ENCODE measurements at regions not wholly inside any gene's neighbourhood (a gene's known extent, or its start where the extent isn't known, plus 50 kb on each side); places are given as distances from the start of the nearest gene placed in this dataset.

DNA sequence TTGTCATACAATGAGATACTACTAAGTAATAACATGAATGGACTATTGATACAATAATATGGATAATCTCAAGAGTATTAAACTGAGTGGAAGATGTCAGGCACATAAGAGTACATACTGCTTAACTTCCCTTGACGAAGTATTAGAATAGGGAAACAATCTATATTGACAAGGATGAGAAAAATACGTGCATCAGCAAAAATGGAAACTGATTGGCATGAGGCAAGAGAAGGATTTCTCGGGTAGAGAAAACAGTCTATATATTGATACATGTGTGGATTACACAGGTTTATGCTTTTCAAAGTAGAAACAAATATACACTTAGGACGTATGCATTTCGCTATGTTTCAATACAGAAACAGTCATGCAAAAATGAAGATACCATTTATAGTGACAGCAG is 57.4 kb downstream of the PRR20E start:
- 83% methylated on average over 5 of the region's 5 CpGs for WGBS (ENCODE audit: insufficient coverage, low coverage, low lambda C conversion rate, missing lambda C conversion rate)
- Histone ChIP-seq H3K36me3 (no peaks in the 10 kb centered on the region), H3K27ac (no peak overlapping the region), H3K27me3 (no peaks in the 10 kb centered on the region), H3K4me1 (no peaks in the 10 kb centered on the region), H3K9me3 (no peaks in the 10 kb centered on the region), H3K4me3 (no peak overlapping the region)
- ATAC-seq (no peak), DNase-seq (no peak)
- intact Hi-C loops (cut with DNase I): no loop called here
- TF ChIP-seq POLR2A (IDR thresholded peaks at IDR 0.05) (no peak), CTCF (IDR thresholded peaks at IDR 0.05) (no peak)

DNA sequence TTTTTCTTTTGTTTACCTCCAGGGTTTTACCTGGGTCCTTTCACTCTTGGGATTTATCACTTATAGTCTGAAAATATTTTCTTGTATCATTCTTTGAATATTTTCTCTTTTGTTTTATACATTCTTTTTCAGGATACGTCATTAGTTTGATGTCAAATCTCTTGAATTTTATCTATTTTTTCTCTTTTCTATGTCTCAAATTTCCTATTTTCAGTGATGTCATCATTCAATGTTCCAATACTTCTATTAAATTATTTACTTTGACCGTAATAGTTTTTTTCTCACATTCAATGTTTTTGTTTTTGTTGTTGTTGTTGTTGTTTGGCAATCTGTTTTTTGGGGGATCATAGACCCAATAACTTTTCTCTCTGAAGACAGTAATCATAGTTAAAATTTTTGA is 83.5 kb downstream of the PRR20E start:
- intact Hi-C loops (cut with DNase I): no loop called here
- TF ChIP-seq POLR2A (IDR thresholded peaks at IDR 0.05): no peak
- TF ChIP-seq CTCF (IDR thresholded peaks at IDR 0.05): no peak
- no peaks in the 10 kb centered on the region for H3K9me3 ChIP-seq
- H3K27ac ChIP-seq: no peak overlapping the region
- no peak for DNase-seq
- H3K36me3 ChIP-seq: no peaks in the 10 kb centered on the region
- WGBS (ENCODE audit: insufficient coverage, low coverage, low lambda C conversion rate, missing lambda C conversion rate): 70% methylated on average over 2 of the region's 2 CpGs
- no peaks in the 10 kb centered on the region for H3K27me3 ChIP-seq
- no peak for ATAC-seq
- H3K4me1 ChIP-seq: no peaks in the 10 kb centered on the region
- H3K4me3 ChIP-seq: no peak overlapping the region

DNA sequence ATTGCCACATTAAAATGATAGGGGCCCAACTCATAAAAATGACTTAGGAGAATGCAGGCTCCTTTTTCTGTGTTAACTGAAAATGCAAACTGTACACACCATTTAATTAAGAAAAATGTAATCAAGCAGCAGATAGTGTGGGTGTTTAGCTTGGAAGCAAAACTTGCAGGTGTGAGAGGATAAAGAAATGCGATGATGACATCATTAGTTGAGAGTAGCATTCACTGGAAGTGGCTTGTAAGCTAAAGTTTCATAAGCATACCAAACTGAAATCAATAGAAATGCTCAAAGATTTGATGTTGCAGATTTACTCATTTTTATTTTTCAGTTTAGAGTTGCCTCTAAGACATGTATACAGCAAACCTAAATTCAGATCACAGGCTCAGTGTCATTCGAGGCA is 86.6 kb downstream of the PRR20E start:
- Histone ChIP-seq H3K9me3 (no peaks in the 10 kb centered on the region), H3K4me3 (no peak overlapping the region), H3K27ac (no peak overlapping the region), H3K27me3 (no peaks in the 10 kb centered on the region), H3K36me3 (no peaks in the 10 kb centered on the region), H3K4me1 (no peaks in the 10 kb centered on the region)
- 60% methylated on average over 2 of the region's 2 CpGs for WGBS (ENCODE audit: insufficient coverage, low coverage, low lambda C conversion rate, missing lambda C conversion rate)
- no peak for DNase-seq
- intact Hi-C loops (cut with DNase I): no loop called here
- no peak for TF ChIP-seq CTCF (IDR thresholded peaks at IDR 0.05)
- TF ChIP-seq POLR2A (IDR thresholded peaks at IDR 0.05): no peak
- ATAC-seq: no peak

- TF ChIP-seq CTCF (IDR thresholded peaks at IDR 0.05) (no peak), POLR2A (IDR thresholded peaks at IDR 0.05) (no peak)
- DNase-seq (no peak), ATAC-seq (no peak)
- H3K9me3 ChIP-seq: no peaks in the 10 kb centered on the region
- H3K4me1 ChIP-seq: no peaks in the 10 kb centered on the region
- H3K27ac ChIP-seq: no peak overlapping the region
- no peaks in the 10 kb centered on the region for H3K27me3 ChIP-seq
- H3K36me3 ChIP-seq: no peaks in the 10 kb centered on the region
- no peak overlapping the region for H3K4me3 ChIP-seq
- intact Hi-C loops (cut with DNase I): no loop called here
Observed at GRCh38 chr13:57264965-57265364, 98.0 kb downstream of the PRR20E start.

DNA sequence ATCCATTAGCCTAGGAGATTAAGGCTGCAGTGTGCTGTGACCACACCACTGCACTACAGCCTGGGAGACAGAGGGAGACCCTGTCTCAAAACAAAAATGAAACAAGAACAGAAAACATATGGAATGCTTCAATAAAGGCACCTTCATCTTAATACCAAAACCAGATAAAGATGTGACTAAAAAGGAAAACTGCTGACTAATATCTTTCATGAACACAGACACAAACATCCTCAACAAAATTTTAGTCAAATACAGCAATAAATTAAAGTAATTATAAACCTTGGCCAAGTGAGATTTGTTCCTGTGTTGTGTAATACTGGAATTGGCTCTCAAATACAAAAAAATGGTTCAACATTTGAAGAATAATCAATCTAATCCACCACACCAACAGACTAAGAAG is 103.5 kb downstream of the PRR20E start:
- DNase-seq (no peak), ATAC-seq (no peak)
- Histone ChIP-seq H3K36me3 (no peaks in the 10 kb centered on the region), H3K9me3 (no peaks in the 10 kb centered on the region), H3K27me3 (no peaks in the 10 kb centered on the region), H3K27ac (no peak overlapping the region), H3K4me1 (no peaks in the 10 kb centered on the region), H3K4me3 (no peak overlapping the region)
- TF ChIP-seq POLR2A (IDR thresholded peaks at IDR 0.05): no peak
- TF ChIP-seq CTCF (IDR thresholded peaks at IDR 0.05): no peak
- intact Hi-C loops (cut with DNase I): no loop called here

Data from right lobe of liver (tissue), 6 donors.